Mesenchymal stem cell (in vitro differentiated cells and primary cell): ENCODE measurements at regions not wholly inside any gene's neighbourhood (a gene's known extent, or its start where the extent isn't known, plus 50 kb on each side); places are given as distances from the start of the nearest gene placed in this dataset.

Source experiments
- DNase-seq: peaks from one replicate; pipeline ENCODE4 v3.0.0-alpha.2; 2013
- H2AFZ ChIP-seq: one replicate; pipeline ENCODE4 v1.6.1; 2013; ENCODE audit warnings: low read depth, mild to moderate bottlenecking, control low read depth, inconsistent platforms, low read length, moderate library complexity
- H2AK5ac ChIP-seq: 2 replicates; pipeline ENCODE4 v1.6.1; 2013; ENCODE audit warnings: low read length, moderate library complexity, mild to moderate bottlenecking, inconsistent platforms; ENCODE audit not compliant: severe bottlenecking
- H2BK120ac ChIP-seq: one replicate; pipeline ENCODE4 v1.6.1; 2013; ENCODE audit warnings: low read depth, mild to moderate bottlenecking, inconsistent platforms, low read length, moderate library complexity
- H2BK12ac ChIP-seq, 2 experiments: one replicate each; pipeline ENCODE4 v1.6.1; 2013; ENCODE audit warnings: inconsistent platforms in 2 of 2, low read length in 2 of 2, mild to moderate bottlenecking in 2 of 2, moderate library complexity in 2 of 2, control low read depth in 1 of 2
- H2BK15ac ChIP-seq: one replicate; pipeline ENCODE4 v1.6.1; 2013; ENCODE audit warnings: mild to moderate bottlenecking, low read depth, inconsistent platforms; ENCODE audit not compliant: poor library complexity, severe bottlenecking
- H2BK5ac ChIP-seq: 2 replicates; pipeline ENCODE4 v1.6.1; 2013; ENCODE audit warnings: low read depth, mild to moderate bottlenecking, low read length, control low read depth, inconsistent platforms; ENCODE audit not compliant: poor library complexity, severe bottlenecking
- H3K14ac ChIP-seq, 2 experiments: one replicate each; pipeline ENCODE4 v1.6.1; 2013; ENCODE audit warnings: inconsistent platforms in 2 of 2, low read length in 2 of 2, control low read depth in 1 of 2, mild to moderate bottlenecking in 1 of 2, moderate library complexity in 1 of 2
- H3K18ac ChIP-seq, 2 experiments: one replicate each; pipeline ENCODE4 v1.6.1; 2013; ENCODE audit warnings: inconsistent platforms in 2 of 2, low read length in 2 of 2, control low read depth in 1 of 2, low read depth in 1 of 2, mild to moderate bottlenecking in 1 of 2
- H3K23ac ChIP-seq, 2 experiments: one replicate each; pipeline ENCODE4 v1.6.1; 2013; ENCODE audit warnings: inconsistent platforms in 2 of 2, low read length in 2 of 2, mild to moderate bottlenecking in 2 of 2, moderate library complexity in 2 of 2, control low read depth in 1 of 2
- H3K27ac ChIP-seq: 2 replicates; pipeline ENCODE4 v1.5.1; 2013; ENCODE audit warnings: mild to moderate bottlenecking, moderate library complexity, low read length, control low read depth, inconsistent platforms; ENCODE audit not compliant: poor library complexity, severe bottlenecking
- H3K27me3 ChIP-seq, 2 experiments: 2 replicates each; pipeline versions ENCODE4 v1.6.1 to v1.7.0; 2013; ENCODE audit warnings: low read length in 2 of 2, mild to moderate bottlenecking in 2 of 2, moderate library complexity in 2 of 2, control low read depth in 1 of 2, inconsistent platforms in 1 of 2; ENCODE audit not compliant: control insufficient read depth in 1 of 2, insufficient read depth in 1 of 2
- H3K36me3 ChIP-seq, 2 experiments: 2 replicates each; pipeline versions ENCODE4 v1.6.1 to v1.7.0; 2013; ENCODE audit warnings: low read length in 2 of 2, control low read depth in 1 of 2, inconsistent platforms in 1 of 2, low read depth in 1 of 2, mild to moderate bottlenecking in 1 of 2; ENCODE audit not compliant: insufficient read depth in 2 of 2, control insufficient read depth in 1 of 2
- H3K4ac ChIP-seq, 2 experiments: one replicate each; pipeline ENCODE4 v1.6.1; 2013; ENCODE audit warnings: inconsistent platforms in 2 of 2, low read length in 2 of 2, mild to moderate bottlenecking in 2 of 2, moderate library complexity in 2 of 2, control low read depth in 1 of 2, low read depth in 1 of 2
- H3K4me1 ChIP-seq: 2 replicates; pipeline ENCODE4 v1.6.1; 2013; ENCODE audit warnings: low read depth, low read length, control low read depth; ENCODE audit not compliant: control insufficient read depth, insufficient read depth
- H3K4me2 ChIP-seq: 2 replicates; pipeline ENCODE4 v1.6.1; 2013; ENCODE audit warnings: low read length, mild to moderate bottlenecking, inconsistent platforms; ENCODE audit not compliant: poor library complexity, severe bottlenecking
- H3K4me3 ChIP-seq, 2 experiments: 2 replicates each; pipeline versions ENCODE4 v1.5.1 to v1.7.0; 2013; ENCODE audit warnings: low read length in 2 of 2, mild to moderate bottlenecking in 2 of 2, control low read depth in 1 of 2, low read depth in 1 of 2; ENCODE audit not compliant: insufficient read depth in 1 of 2
- H3K79me1 ChIP-seq: replicated peaks from 2 replicates; pipeline ENCODE4 v1.6.1; 2013; ENCODE audit warnings: mild to moderate bottlenecking, control low read depth, low read length, inconsistent platforms; ENCODE audit not compliant: poor library complexity, severe bottlenecking
- H3K9ac ChIP-seq: 2 replicates; pipeline ENCODE4 v1.7.0; 2013; ENCODE audit warnings: mild to moderate bottlenecking, low read length, moderate library complexity
- H3K9me3 ChIP-seq: 2 replicates; pipeline ENCODE4 v1.7.0; 2013; ENCODE audit warnings: mild to moderate bottlenecking, low read length; ENCODE audit not compliant: control insufficient read depth
- H4K8ac ChIP-seq: one replicate; pipeline ENCODE4 v1.6.1; 2013; ENCODE audit warnings: inconsistent platforms, mild to moderate bottlenecking, low read length, moderate library complexity
- H4K91ac ChIP-seq: one replicate; pipeline ENCODE4 v1.6.1; 2013; ENCODE audit warnings: mild to moderate bottlenecking, low read length, inconsistent platforms
- WGBS: methylation state at CpG from one replicate; pipeline ENCODE4 v1.1.7; 2013; ENCODE audit warnings: mixed read lengths; 5-methylcytosine and 5-hydroxymethylcytosine counted together

- Histone ChIP-seq H2BK12ac (no peak overlapping the region), H2BK15ac (no peak overlapping the region), H3K36me3 (no peaks in the 10 kb centered on the region), H3K4ac (no peak overlapping the region), H3K23ac (no peak overlapping the region), H3K27ac (no peak overlapping the region), H2BK120ac (no peak overlapping the region), H3K9me3 (no peaks in the 10 kb centered on the region), H2AFZ (no peak overlapping the region), H3K4me2 (no peak overlapping the region), H3K27me3 (peaks cover 0 to 39% of the 10 kb centered on the region in 2 experiments), H3K79me1 (no peaks in the 10 kb centered on the region), H3K18ac (no peak overlapping the region), H2BK5ac (no peak overlapping the region), H4K91ac (no peak overlapping the region), H2AK5ac (no peak overlapping the region), H3K4me1 (no peaks in the 10 kb centered on the region), H3K14ac (no peak overlapping the region), H3K9ac (no peak overlapping the region), H3K4me3 (no peak overlapping the region), H4K8ac (no peak overlapping the region)
- WGBS = no CpG with 5 or more reads among the region's 1 CpG
- DNase-seq = no peak
Measured at GRCh38 chr2:44060990-44061389, 65.2 kb upstream of the LRPPRC start.

GRCh38 chr2:44061469-44061868, 65.7 kb upstream of the LRPPRC start:
- no peaks in the 10 kb centered on the region for H3K9me3 ChIP-seq
- H2BK120ac ChIP-seq = no peak overlapping the region
- H3K4me2 ChIP-seq = no peak overlapping the region
- H3K4me1 ChIP-seq = no peaks in the 10 kb centered on the region
- H4K8ac ChIP-seq = no peak overlapping the region
- H3K36me3 ChIP-seq = no peaks in the 10 kb centered on the region
- no peak overlapping the region for H2AFZ ChIP-seq
- DNase-seq = no peak
- no peak overlapping the region for H3K9ac ChIP-seq
- no peak overlapping the region for H2BK15ac ChIP-seq
- H3K27ac ChIP-seq = no peak overlapping the region
- no peak overlapping the region for H3K14ac ChIP-seq
- peaks cover 0 to 35% of the 10 kb centered on the region in 2 experiments for H3K27me3 ChIP-seq
- no peak overlapping the region for H3K4ac ChIP-seq
- H3K4me3 ChIP-seq = no peak overlapping the region
- no peak overlapping the region for H3K23ac ChIP-seq
- no peak overlapping the region for H3K18ac ChIP-seq
- H3K79me1 ChIP-seq = no peaks in the 10 kb centered on the region
- 88% methylated on average over 15 of the region's 15 CpGs for WGBS
- H2AK5ac ChIP-seq = no peak overlapping the region
- H4K91ac ChIP-seq = no peak overlapping the region
- no peak overlapping the region for H2BK12ac ChIP-seq
- no peak overlapping the region for H2BK5ac ChIP-seq

- 86% methylated on average over 7 of the region's 7 CpGs for WGBS
- Histone ChIP-seq H2BK120ac (no peak overlapping the region), H2BK5ac (no peak overlapping the region), H3K4me3 (no peak overlapping the region), H3K9me3 (no peaks in the 10 kb centered on the region), H3K4ac (no peak overlapping the region), H2BK15ac (no peak overlapping the region), H3K4me2 (no peak overlapping the region), H2AK5ac (no peak overlapping the region), H4K8ac (no peak overlapping the region), H3K4me1 (no peaks in the 10 kb centered on the region), H3K14ac (no peak overlapping the region), H3K36me3 (no peaks in the 10 kb centered on the region), H3K23ac (no peak overlapping the region), H2AFZ (no peak overlapping the region), H3K18ac (no peak overlapping the region), H3K9ac (no peak overlapping the region), H3K27ac (no peak overlapping the region), H4K91ac (no peak overlapping the region), H3K27me3 (peaks cover 0 to 35% of the 10 kb centered on the region in 2 experiments), H2BK12ac (no peak overlapping the region), H3K79me1 (no peaks in the 10 kb centered on the region)
- no peak for DNase-seq
Measured at GRCh38 chr2:44061876-44062275, 66.1 kb upstream of the LRPPRC start.

GRCh38 chr2:44063033-44063432, 67.2 kb upstream of the LRPPRC start:
- H2BK15ac ChIP-seq = no peak overlapping the region

More at GRCh38 chr2:44063033-44063432, 67.2 kb upstream of the LRPPRC start:
- no peak overlapping the region for H3K14ac ChIP-seq
- no peak overlapping the region for H3K27ac ChIP-seq
- WGBS = 94% methylated on average over 4 of the region's 4 CpGs
- H2AFZ ChIP-seq = no peak overlapping the region
- no peak overlapping the region for H4K91ac ChIP-seq
- no peak overlapping the region for H2BK12ac ChIP-seq
- H2BK120ac ChIP-seq = no peak overlapping the region
- peaks cover 0 to 29% of the 10 kb centered on the region in 2 experiments for H3K27me3 ChIP-seq
- no peak for DNase-seq
- no peaks in the 10 kb centered on the region for H3K4me1 ChIP-seq
- H3K79me1 ChIP-seq = no peaks in the 10 kb centered on the region
- H4K8ac ChIP-seq = no peak overlapping the region
- no peaks in the 10 kb centered on the region for H3K9me3 ChIP-seq
- H2BK5ac ChIP-seq = no peak overlapping the region
- H3K9ac ChIP-seq = no peak overlapping the region
- H3K4me2 ChIP-seq = no peak overlapping the region
- no peak overlapping the region for H3K23ac ChIP-seq
- no peak overlapping the region for H3K18ac ChIP-seq
- no peak overlapping the region for H3K4ac ChIP-seq
- H3K36me3 ChIP-seq = no peaks in the 10 kb centered on the region
- no peak overlapping the region for H2AK5ac ChIP-seq
- H3K4me3 ChIP-seq = no peak overlapping the region
